Stimulated activated CD4-positive, alpha-beta T cell treated with anti-CD3 and anti-CD28 coated beads, Interleukin-2, amount 100 ng/mL, for 48 hours (primary cell): ENCODE measurements at regions not wholly inside any gene's neighbourhood (a gene's known extent, or its start where the extent isn't known, plus 50 kb on each side); places are given as distances from the start of the nearest gene placed in this dataset.

Source experiments
- DNase-seq, 2 donors: peaks; one replicate each; pipeline ENCODE4 v3.0.0-alpha.2; 2020

GRCh38 chr9:106625259-106625789 is 237.6 kb upstream of the ZNF462 start:
- no peak for DNase-seq

DNA sequence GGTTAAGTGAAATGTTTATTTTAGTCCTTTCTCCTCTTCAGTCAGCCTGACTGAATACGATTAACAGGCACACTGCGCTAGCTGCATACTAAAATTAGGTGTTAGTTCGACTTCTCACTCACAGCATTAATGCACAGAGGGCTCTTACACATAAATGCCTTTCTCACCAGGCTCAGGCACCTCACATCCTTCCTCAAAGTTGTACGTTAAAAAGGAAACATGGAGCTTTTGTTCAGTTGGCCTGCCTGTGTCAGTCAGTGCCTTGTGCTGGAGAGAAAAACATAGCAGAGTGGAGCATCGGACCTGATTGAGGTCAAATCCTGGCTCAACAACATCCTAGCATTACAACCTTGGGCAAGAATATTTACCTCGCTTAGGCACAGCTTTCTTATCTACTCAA is 236.0 kb upstream of the ZNF462 start:
- DNase-seq, result no peak

- no peak for DNase-seq
Observed at GRCh38 chr9:106632621-106633020, 230.3 kb upstream of the ZNF462 start.

- no peak for DNase-seq
Observed at GRCh38 chr9:106634183-106634582, 228.8 kb upstream of the ZNF462 start.

DNA sequence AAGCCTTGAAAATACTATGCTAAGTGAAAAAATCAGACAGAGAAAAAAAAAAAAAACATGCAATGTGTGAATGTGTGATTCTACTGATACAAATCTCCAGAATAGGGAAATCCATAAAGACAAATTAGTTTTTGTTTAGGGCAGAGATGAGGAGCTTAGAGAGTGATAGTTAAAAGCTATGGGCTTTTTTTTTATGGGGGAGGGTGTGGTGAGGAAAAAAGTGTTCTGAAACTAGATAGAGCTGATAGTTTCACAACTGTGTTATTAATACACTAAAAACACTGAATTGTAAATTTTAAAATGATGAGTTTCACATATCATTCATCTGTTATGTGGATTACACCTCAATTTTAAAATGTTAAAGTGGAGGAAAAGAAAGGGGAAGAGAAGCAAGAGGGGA is 228.3 kb upstream of the ZNF462 start:
- DNase-seq, result no peak

GRCh38 chr9:106637486-106637885 is 225.5 kb upstream of the ZNF462 start:
- DNase-seq, result no peak

DNA sequence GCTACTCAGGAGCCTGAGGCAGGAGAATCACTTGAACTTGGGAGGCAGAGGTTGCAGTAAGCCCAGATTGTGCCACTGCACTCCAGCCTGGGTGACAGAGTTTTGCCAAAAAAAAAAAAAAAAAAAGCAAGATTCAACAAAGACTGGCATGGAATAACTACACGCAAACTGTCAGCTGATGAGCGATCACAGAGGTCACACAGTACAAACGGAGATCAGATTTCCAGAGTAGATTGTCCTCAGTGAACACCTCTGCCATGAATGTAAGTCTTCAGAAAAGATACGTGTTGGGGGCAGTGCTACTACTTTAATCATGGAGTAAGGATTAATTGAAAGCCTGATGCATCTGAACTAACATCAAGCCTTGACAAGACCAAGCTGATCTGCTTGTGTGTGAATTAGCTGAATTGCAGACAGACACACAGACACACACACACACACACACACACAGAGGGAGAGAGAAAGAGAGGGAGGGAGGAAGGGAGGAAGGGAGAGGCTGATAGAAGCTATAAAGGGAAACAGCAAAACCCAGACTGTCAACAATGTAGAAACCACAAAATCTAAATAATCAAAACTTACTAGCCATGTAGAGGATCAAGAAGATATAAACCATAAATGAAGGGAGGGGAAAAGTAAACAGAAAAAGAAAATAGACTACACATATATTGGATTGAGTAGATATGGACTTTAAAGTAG is 222.9 kb upstream of the ZNF462 start:
- DNase-seq, result no peak

GRCh38 chr9:106643211-106643930 is 219.6 kb upstream of the ZNF462 start:
- DNase-seq, result no peak

DNA sequence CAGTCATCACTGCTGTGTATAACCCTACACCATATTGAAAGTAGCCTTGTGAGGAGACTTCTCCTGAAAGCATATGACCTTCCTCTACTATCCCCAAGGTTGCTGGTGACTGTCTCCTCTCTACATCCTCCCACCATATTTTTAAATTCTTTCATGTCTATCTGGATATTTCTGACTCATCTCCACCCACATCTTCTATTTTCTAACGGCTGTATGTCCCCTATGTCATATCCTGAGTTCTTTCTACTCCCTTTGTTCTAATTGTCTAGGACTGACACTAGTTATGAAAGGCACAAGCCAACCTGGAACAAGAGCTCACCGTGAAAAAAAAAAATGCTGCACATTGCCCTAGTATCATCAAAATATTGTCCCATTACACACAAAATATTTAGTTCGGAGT is 218.3 kb upstream of the ZNF462 start:
- DNase-seq, result no peak

- no peak for DNase-seq
Observed at GRCh38 chr9:106648799-106649198, 214.2 kb upstream of the ZNF462 start.

DNA sequence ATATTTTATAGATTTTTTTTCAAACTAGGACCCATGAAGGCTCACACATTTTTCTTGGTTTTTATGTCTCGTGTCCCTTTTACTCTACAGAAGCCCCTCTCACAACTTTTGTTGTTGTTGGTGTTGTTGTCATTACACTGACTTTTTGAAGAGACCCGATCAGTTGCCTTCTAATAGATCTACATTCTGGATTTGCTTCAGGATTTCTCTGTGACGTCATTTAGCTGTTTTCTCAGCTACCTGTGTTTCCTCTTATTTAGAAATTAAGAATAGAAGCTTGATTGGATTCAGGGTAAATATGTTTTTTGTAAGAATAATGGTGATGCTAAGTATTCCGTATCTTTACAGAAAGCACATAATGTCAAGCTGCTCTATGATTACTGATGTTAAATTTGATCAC is 213.3 kb upstream of the ZNF462 start:
- DNase-seq, result no peak

- DNase-seq, result no peak
Observed at GRCh38 chr9:106653213-106653612, 209.8 kb upstream of the ZNF462 start.

DNA sequence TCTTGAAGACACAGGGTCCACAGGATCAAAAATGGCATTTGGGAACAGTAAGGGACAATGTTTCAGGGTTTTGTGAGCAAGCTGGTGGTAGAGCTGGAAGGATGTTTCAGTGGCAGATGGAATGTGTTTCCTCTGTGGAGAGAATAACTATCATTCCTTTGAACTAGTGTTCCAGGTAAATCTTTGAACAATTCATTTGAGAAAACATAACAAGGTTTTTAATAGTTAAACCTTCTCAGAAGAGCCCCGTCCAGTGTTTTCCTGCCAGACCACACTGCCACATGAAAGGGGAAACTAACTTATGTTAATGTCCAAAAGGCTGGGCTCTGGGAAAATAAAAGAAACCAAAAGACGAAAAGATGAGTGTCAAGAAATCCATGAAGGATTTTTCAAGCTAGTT is 207.0 kb upstream of the ZNF462 start:
- DNase-seq, result no peak

- DNase-seq, result no peak
Observed at GRCh38 chr9:106657926-106658325, 205.0 kb upstream of the ZNF462 start.

- no peak for DNase-seq
Observed at GRCh38 chr9:106668534-106668933, 194.4 kb upstream of the ZNF462 start.

- no peak for DNase-seq
Observed at GRCh38 chr9:106669835-106670234, 193.1 kb upstream of the ZNF462 start.

DNA sequence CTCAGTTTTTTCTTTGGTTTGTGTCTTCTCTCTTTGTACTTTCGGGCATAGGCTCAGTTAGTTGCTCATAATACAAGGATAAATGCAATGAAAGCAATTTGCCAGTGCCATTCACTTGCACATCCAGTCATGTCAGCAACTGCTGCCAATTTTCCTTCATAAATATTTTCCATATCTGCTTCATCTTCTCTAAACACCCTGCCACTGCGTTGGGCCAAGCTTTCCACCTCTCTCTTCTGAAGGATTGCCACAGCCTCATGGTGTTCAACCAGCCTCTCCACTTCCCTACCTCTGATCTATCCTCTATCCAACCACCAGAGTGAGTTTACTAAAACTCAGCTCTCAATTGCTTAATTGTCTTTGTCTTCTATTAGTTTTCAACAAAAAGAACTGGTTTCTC is 192.5 kb upstream of the ZNF462 start:
- no peak for DNase-seq

DNA sequence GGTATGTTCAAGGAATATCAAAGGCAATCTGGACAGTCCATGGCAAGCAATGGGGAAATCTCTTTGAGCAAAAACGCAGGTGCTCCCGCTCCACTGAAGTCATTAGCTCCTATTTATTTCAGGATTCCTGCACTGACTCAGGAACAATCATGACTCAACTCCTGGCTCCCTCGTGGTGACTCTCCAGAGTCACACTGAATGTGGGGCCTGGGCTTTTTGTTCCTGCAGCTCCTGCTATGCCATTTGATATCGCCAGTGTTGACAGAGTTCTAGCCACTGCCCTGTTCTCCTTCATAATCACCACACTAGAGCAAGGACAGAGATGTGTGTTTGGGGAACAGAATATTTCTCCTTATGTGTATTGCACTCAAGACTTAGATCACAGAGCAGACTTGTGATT is 187.2 kb upstream of the ZNF462 start:
- DNase-seq, result no peak

- no peak for DNase-seq
Observed at GRCh38 chr9:106677374-106677773, 185.6 kb upstream of the ZNF462 start.

GRCh38 chr9:106677830-106678229 is 185.1 kb upstream of the ZNF462 start:
- no peak for DNase-seq

DNA sequence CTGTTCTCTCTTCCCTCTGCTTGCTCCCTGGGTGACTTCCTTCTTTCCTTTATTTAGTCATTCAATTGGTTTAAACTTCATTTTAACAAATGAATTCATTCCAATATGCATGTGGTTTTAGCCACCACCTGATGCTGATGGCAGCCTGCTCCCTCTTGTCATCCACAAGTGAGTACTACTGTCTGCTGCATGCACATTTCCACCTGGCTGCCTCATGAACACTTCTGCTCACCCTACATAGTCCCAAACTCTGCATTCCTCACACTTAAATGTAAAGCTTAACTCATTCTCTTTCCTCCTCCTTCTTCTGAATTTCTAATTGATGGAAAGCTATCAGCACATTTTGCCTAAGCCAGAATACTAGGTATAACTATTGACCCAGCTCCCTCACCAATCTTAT is 184.7 kb upstream of the ZNF462 start:
- DNase-seq, result no peak

GRCh38 chr9:106682420-106682819 is 180.5 kb upstream of the ZNF462 start:
- no peak for DNase-seq

DNA sequence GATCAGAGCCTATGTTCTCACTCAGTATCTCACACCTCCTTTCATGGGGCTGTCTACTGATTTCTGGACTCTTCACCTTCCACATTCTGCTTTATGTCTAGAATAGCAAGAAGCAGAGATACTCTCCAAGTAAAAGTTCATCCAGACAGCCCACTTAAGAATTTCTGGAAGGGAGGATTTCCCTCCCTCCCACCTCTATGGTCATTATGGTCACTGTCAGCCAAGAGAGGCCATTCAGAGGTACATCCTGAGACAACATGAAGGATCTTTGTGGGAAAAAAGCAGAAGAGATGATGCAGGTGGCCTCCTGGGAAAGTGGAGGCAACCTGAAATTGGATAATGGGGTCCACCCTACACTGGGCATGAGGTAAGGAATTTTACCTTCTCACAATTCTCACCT is 179.5 kb upstream of the ZNF462 start:
- no peak for DNase-seq

- no peak for DNase-seq
Observed at GRCh38 chr9:106684940-106685695, 177.8 kb upstream of the ZNF462 start.
